ENCODE measurements at regions not wholly inside any gene's neighbourhood (a gene's known extent, or its start where the extent isn't known, plus 50 kb on each side); places are given as distances from the start of the nearest gene placed in this dataset.

DNA sequence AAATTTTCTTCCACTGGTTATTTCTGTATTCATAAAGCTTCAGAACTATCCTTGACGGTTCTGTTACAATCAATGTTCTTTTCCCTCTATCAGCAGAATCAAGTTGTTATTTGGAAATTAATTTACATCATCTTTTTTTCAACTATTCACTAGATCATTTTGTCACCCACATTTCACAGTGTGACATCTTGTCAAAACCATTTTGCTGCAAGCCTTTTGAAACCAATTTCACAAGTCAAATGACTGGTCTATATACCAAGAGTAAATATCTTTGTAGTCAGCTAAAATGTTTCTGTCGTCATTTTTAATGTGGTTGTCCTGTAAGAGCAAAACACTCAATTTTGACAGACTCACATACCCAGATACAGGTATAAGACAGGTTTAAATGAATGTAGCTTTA is 984.3 kb upstream of the TYRP1 start:
- no peak overlapping the region for H3K4me3 ChIP-seq (ENCODE audit: low read depth, low read length)
- DNase-seq (ENCODE audit: low read depth, low spot score), result no peak
- TF ChIP-seq, protein P1, sequence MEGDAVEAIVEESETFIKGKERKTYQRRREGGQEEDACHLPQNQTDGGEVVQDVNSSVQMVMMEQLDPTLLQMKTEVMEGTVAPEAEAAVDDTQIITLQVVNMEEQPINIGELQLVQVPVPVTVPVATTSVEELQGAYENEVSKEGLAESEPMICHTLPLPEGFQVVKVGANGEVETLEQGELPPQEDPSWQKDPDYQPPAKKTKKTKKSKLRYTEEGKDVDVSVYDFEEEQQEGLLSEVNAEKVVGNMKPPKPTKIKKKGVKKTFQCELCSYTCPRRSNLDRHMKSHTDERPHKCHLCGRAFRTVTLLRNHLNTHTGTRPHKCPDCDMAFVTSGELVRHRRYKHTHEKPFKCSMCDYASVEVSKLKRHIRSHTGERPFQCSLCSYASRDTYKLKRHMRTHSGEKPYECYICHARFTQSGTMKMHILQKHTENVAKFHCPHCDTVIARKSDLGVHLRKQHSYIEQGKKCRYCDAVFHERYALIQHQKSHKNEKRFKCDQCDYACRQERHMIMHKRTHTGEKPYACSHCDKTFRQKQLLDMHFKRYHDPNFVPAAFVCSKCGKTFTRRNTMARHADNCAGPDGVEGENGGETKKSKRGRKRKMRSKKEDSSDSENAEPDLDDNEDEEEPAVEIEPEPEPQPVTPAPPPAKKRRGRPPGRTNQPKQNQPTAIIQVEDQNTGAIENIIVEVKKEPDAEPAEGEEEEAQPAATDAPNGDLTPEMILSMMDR (IDR thresholded peaks at IDR 0.05; ENCODE audit: low read depth, low read length), result no peak
- in situ Hi-C loops (cut with HindIII; ENCODE audit: low sequenced_read_pairs), result no loop called here

DNA sequence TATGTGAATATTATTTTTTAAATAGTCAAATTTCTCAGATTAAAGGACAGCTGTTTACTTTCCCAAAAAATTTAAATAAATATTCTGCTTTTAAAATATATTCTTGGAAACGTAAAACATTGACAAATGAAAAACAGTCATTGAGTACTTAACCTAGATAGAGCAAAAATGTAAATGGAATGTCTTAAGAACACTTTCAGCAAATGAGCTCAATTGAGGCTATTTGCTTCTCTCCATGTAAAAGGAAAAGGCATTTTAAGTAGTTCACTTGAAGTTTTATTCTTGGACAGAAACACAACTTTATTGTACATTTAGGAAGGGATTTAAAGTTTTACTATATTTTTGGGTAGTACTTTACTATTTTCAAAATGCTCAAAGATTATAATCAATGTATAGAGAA is 983.6 kb upstream of the TYRP1 start:
- no peak overlapping the region for H3K4me3 ChIP-seq (ENCODE audit: low read depth, low read length)
- no peak for DNase-seq (ENCODE audit: low read depth, low spot score)
- TF ChIP-seq, protein P1 (IDR thresholded peaks at IDR 0.05; ENCODE audit: low read depth, low read length), result no peak
- in situ Hi-C loops (cut with HindIII; ENCODE audit: low sequenced_read_pairs), result no loop called here

DNA sequence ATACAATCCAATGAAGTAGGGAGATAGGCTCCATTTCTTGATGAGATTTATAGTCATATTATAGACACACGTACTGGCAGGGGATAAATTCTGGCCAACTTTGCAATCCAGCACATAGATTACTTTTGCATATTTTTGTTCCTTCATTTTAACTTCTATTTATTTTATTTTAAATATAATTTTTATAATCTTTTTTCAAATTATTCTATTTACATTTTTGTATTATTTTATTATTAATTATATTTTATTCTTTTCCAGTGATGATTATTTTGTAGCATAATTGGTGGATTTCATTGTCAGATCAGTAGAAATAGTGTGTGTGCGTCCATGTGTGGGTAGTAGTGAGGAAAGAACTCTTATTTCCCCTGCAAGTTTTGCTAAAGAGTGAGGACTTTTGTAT is 980.1 kb upstream of the TYRP1 start:
- no peak for DNase-seq (ENCODE audit: low read depth, low spot score)
- in situ Hi-C loops (cut with HindIII; ENCODE audit: low sequenced_read_pairs), result no loop called here
- H3K4me3 ChIP-seq (ENCODE audit: low read depth, low read length), result no peak overlapping the region
- TF ChIP-seq, protein P1 (IDR thresholded peaks at IDR 0.05; ENCODE audit: low read depth, low read length), result no peak

DNA sequence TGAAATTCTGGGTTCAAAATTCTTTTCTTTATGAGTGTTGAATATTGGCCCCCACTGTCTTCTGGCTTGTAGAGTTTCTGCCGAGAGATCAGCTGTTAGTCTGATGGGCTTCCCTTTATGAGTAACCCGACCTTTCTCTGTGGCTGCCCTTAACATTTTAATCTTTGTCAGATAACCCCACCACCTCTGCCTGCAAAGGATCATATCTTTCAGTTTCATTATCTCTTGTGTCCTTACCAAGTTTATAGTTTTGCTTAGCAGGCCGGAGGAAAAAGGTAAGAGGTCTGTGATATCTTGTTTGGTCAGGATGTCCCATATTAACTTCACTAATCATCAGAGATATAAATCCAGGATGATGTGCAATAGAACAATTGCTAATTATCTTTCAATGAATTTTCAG is 970.2 kb upstream of the TYRP1 start:
- DNase-seq (ENCODE audit: low read depth, low spot score), result no peak
- TF ChIP-seq, protein P1 (IDR thresholded peaks at IDR 0.05; ENCODE audit: low read depth, low read length), result no peak
- in situ Hi-C loops (cut with HindIII; ENCODE audit: low sequenced_read_pairs), result no loop called here
- H3K4me3 ChIP-seq (ENCODE audit: low read depth, low read length), result no peak overlapping the region

DNA sequence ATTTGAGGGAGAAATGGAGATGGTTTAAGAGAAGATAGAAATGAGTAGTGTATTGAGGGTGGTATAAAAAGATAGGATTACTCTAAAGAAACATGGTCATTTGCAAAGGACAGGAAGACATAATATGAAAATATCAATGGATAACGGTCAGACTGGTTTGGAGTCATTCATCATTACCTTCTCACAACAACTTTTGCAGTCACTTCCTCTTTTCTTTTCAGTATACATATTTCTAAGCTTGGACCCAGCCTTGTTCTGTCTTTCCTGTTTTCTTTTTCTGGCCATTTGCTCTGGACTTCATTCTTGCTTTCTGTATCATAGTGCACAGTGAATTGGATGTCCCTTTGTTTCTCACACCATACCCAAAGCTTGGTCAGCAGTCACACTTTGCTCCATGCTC is 966.5 kb upstream of the TYRP1 start:
- H3K4me3 ChIP-seq (ENCODE audit: low read depth, low read length), result no peak overlapping the region
- DNase-seq (ENCODE audit: low read depth, low spot score), result no peak
- TF ChIP-seq, protein P1 (IDR thresholded peaks at IDR 0.05; ENCODE audit: low read depth, low read length), result no peak
- in situ Hi-C loops (cut with HindIII; ENCODE audit: low sequenced_read_pairs), result no loop called here

GRCh38 chr9:11735391-11735790 is 957.8 kb upstream of the TYRP1 start:
- no peak for DNase-seq (ENCODE audit: low read depth, low spot score)
- TF ChIP-seq, protein P1 (IDR thresholded peaks at IDR 0.05; ENCODE audit: low read depth, low read length), result no peak
- in situ Hi-C loops (cut with HindIII; ENCODE audit: low sequenced_read_pairs), result no loop called here
- H3K4me3 ChIP-seq (ENCODE audit: low read depth, low read length), result no peak overlapping the region

- H3K4me3 ChIP-seq (ENCODE audit: low read depth, low read length), result no peak overlapping the region
- in situ Hi-C loops (cut with HindIII; ENCODE audit: low sequenced_read_pairs), result no loop called here
- TF ChIP-seq, protein P1 (IDR thresholded peaks at IDR 0.05; ENCODE audit: low read depth, low read length), result no peak
- no peak for DNase-seq (ENCODE audit: low read depth, low spot score)
These were observed 950.7 kb upstream of the TYRP1 start for GRCh38 chr9:11742471-11742870.

All from astrocyte of the spinal cord (primary cell).